H9 (cell line): ENCODE measurements at regions not wholly inside any gene's neighbourhood (a gene's known extent, or its start where the extent isn't known, plus 50 kb on each side); places are given as distances from the start of the nearest gene placed in this dataset.

Experiments used
- DNase-seq: peaks from one replicate; pipeline ENCODE4 v3.0.0-alpha.2; 2017
- H2AFZ ChIP-seq: one replicate; pipeline ENCODE4 v1.6.1; 2013; ENCODE audit warnings: mild to moderate bottlenecking, low read length, control low read depth, moderate library complexity
- H2AK5ac ChIP-seq: 2 replicates; pipeline ENCODE4 v1.6.1; 2013; ENCODE audit warnings: low read length, control low read depth, mixed read lengths; ENCODE audit not compliant: insufficient read length
- H2BK120ac ChIP-seq: one replicate; pipeline ENCODE4 v1.6.1; 2013; ENCODE audit warnings: low read depth, mild to moderate bottlenecking, low read length, control low read depth, inconsistent platforms; ENCODE audit not compliant: poor library complexity, severe bottlenecking
- H2BK12ac ChIP-seq: 2 replicates; pipeline ENCODE4 v1.6.1; 2013; ENCODE audit warnings: low read length, control low read depth, mixed read lengths, low read depth; ENCODE audit not compliant: insufficient read length
- H2BK15ac ChIP-seq: 2 replicates; pipeline ENCODE4 v1.6.1; 2013; ENCODE audit warnings: low read depth, low read length, control low read depth
- H2BK20ac ChIP-seq: one replicate; pipeline ENCODE4 v1.6.1; 2013; ENCODE audit warnings: low read depth, mild to moderate bottlenecking, low read length, control low read depth, inconsistent platforms; ENCODE audit not compliant: poor library complexity, severe bottlenecking
- H2BK5ac ChIP-seq: 2 replicates; pipeline ENCODE4 v1.6.1; 2013; ENCODE audit warnings: low read length, control low read depth, mixed read lengths; ENCODE audit not compliant: insufficient read length
- H3K14ac ChIP-seq: 2 replicates; pipeline ENCODE4 v1.6.1; 2013; ENCODE audit warnings: low read length, control low read depth; ENCODE audit not compliant: insufficient read depth
- H3K18ac ChIP-seq: 2 replicates; pipeline ENCODE4 v1.6.1; 2013; ENCODE audit warnings: low read depth, mild to moderate bottlenecking, mixed read lengths, low read length, control low read depth; ENCODE audit not compliant: insufficient read length
- H3K23ac ChIP-seq: 2 replicates; pipeline ENCODE4 v1.6.1; 2013; ENCODE audit warnings: low read length, control low read depth, mixed read lengths, low read depth; ENCODE audit not compliant: insufficient read length
- H3K23me2 ChIP-seq: 2 replicates; pipeline ENCODE4 v1.6.1; 2013; ENCODE audit warnings: low read depth, mild to moderate bottlenecking, mixed read lengths, low read length, control low read depth; ENCODE audit not compliant: insufficient read length, poor library complexity, severe bottlenecking
- H3K27ac ChIP-seq: 2 replicates; pipeline ENCODE4 v1.5.1; 2013; ENCODE audit warnings: low read length, control low read depth, mixed read lengths, low read depth; ENCODE audit not compliant: insufficient read length
- H3K27me3 ChIP-seq: 2 replicates; pipeline ENCODE4 v1.6.1; 2013; ENCODE audit warnings: low read length, control low read depth, inconsistent platforms; ENCODE audit not compliant: insufficient read depth
- H3K4ac ChIP-seq: 2 replicates; pipeline ENCODE4 v1.6.1; 2013; ENCODE audit warnings: low read depth, mild to moderate bottlenecking, control low read depth, inconsistent platforms, low read length, moderate library complexity
- H3K4me1 ChIP-seq: 2 replicates; pipeline ENCODE4 v1.6.1; 2013; ENCODE audit warnings: low read length, control low read depth, inconsistent platforms; ENCODE audit not compliant: insufficient read depth
- H3K4me2 ChIP-seq: 2 replicates; pipeline ENCODE4 v1.6.1; 2013; ENCODE audit warnings: low read length, control low read depth, mixed read lengths; ENCODE audit not compliant: insufficient read length, insufficient read depth
- H3K56ac ChIP-seq: 2 replicates; pipeline ENCODE4 v1.6.1; 2013; ENCODE audit warnings: low read depth, mild to moderate bottlenecking, mixed read lengths, low read length, control low read depth; ENCODE audit not compliant: insufficient read length
- H3K79me1 ChIP-seq: 2 replicates; pipeline ENCODE4 v1.6.1; 2013; ENCODE audit warnings: low read depth, mild to moderate bottlenecking, moderate library complexity, low read length, control low read depth, inconsistent platforms; ENCODE audit not compliant: insufficient read depth, poor library complexity, severe bottlenecking
- H3K79me2 ChIP-seq: 2 replicates; pipeline ENCODE4 v1.6.1; 2013; ENCODE audit warnings: low read length, control low read depth, inconsistent platforms; ENCODE audit not compliant: insufficient read depth
- H3K9ac ChIP-seq: 2 replicates; pipeline ENCODE4 v1.6.1; 2013; ENCODE audit warnings: low read length, control low read depth, mixed read lengths; ENCODE audit not compliant: insufficient read length; ENCODE audit errors: extremely low read depth
- H3K9me3 ChIP-seq: one replicate; pipeline ENCODE4 v1.6.1; 2013; ENCODE audit warnings: low read depth, low read length, inconsistent platforms; ENCODE audit not compliant: control insufficient read depth
- H3T11ph ChIP-seq: one replicate; pipeline ENCODE4 v1.6.1; 2013; ENCODE audit warnings: mild to moderate bottlenecking, low read length, control low read depth, inconsistent platforms
- H4K20me1 ChIP-seq: one replicate; pipeline ENCODE4 v1.6.1; 2013; ENCODE audit not compliant: control insufficient read depth, insufficient read length, insufficient read depth
- H4K5ac ChIP-seq: 2 replicates; pipeline ENCODE4 v1.6.1; 2013; ENCODE audit warnings: low read depth, mild to moderate bottlenecking, mixed read lengths, low read length, control low read depth; ENCODE audit not compliant: insufficient read length
- H4K8ac ChIP-seq: replicated peaks from 2 replicates; pipeline ENCODE4 v1.6.1; 2013; ENCODE audit warnings: low read length, control low read depth, mixed read lengths, low read depth; ENCODE audit not compliant: insufficient read length
- H4K91ac ChIP-seq: 2 replicates; pipeline ENCODE4 v1.6.1; 2013; ENCODE audit warnings: low read depth, mild to moderate bottlenecking, moderate library complexity, mixed read lengths, low read length, control low read depth; ENCODE audit not compliant: insufficient read length
- H3K27ac Mint-ChIP-seq, 3 experiments: 2 replicates in 2 of 3; 3 replicates in 1 of 3; pipeline ENCODE4 v1.8.0; 2020 to 2021; ENCODE audit warnings: mixed read lengths in 3 of 3, mild to moderate bottlenecking in 1 of 3, moderate library complexity in 1 of 3
- H3K27me3 Mint-ChIP-seq: 2 replicates; pipeline ENCODE4 v1.8.0; 2021; ENCODE audit warnings: low read depth, mild to moderate bottlenecking, moderate library complexity, mixed read lengths
- H3K36me3 Mint-ChIP-seq, 3 experiments: 2 replicates in 2 of 3; 3 replicates in 1 of 3; pipeline ENCODE4 v1.8.0; 2020 to 2021; ENCODE audit warnings: low read depth in 3 of 3, mixed read lengths in 3 of 3; ENCODE audit not compliant: insufficient read depth in 1 of 3
- H3K4me1 Mint-ChIP-seq, 2 experiments: 2 replicates each; pipeline ENCODE4 v1.8.0; 2020; ENCODE audit warnings: mixed read lengths in 2 of 2
- H3K4me3 Mint-ChIP-seq, 2 experiments: 2 replicates in 1 of 2; 3 replicates in 1 of 2; pipeline ENCODE4 v1.8.0; 2020 to 2021; ENCODE audit warnings: mild to moderate bottlenecking in 2 of 2, mixed read lengths in 2 of 2, moderate library complexity in 1 of 2
- H3K9me3 Mint-ChIP-seq, 2 experiments: 2 replicates in 1 of 2; 3 replicates in 1 of 2; pipeline ENCODE4 v1.8.0; 2020; ENCODE audit warnings: mild to moderate bottlenecking in 2 of 2, mixed read lengths in 2 of 2, moderate library complexity in 1 of 2
- TF ChIP-seq, protein P1 (sequence below): fragments of 200-600 bp; sonication (generic); conservative IDR thresholded peaks from 3 replicates; pipeline ENCODE4 v1.8.0; 2021; ENCODE audit warnings: antibody characterized with exemption, mild to moderate bottlenecking

DNA sequence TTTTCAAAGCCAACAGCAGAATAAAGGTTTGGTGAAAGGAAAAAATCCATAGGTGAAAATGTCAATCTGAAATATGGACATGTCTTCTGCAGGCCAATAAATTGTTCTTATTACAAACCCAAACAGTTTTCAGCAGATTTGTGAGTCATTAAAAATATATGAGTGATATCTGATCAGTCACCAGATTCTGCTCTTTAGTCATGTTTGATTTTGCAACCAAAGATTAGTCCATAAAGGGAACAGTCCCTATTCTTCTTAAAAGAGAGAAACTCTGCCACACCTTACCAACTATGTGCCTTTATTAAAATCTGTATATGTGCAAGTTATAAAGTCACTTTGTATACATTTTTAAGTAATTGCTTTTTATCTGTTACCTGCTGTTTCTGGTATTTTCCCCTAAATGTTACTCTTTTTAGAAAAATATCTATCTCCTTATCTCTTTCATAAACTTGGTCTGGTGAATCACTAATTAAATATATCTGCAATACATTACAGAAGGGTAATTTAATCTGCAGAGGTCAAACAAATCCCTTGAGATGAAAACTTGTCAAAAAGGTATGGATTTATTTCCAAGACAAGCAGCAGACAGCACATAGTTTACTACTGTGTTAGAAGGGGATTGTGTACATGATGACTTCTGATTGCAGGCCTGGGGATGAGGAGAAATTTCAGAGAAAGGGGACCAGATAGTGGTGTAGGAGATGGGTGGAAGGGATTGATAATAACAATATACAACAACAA, 322.9 kb upstream of the NWD2 start:
- Mint-ChIP-seq H3K9me3 (no peaks in the 10 kb centered on the region), H3K36me3 (no peaks in the 10 kb centered on the region), H3K27ac (no peak overlapping the region), H3K4me3 (no peak overlapping the region), H3K4me1 (peaks cover 6 to 12% of the 10 kb centered on the region in 2 experiments; a peak in 3 of 4 replicates), H3K27me3 (no peaks in the 10 kb centered on the region)
- Histone ChIP-seq H3K9ac (no peak overlapping the region), H3K9me3 (no peaks in the 10 kb centered on the region), H3K27me3 (no peaks in the 10 kb centered on the region), H2BK120ac (no peak overlapping the region), H2BK12ac (no peak overlapping the region), H3K56ac (no peak overlapping the region), H3K18ac (no peak overlapping the region), H3K14ac (no peak overlapping the region), H3K27ac (no peak overlapping the region), H2AFZ (no peak overlapping the region), H2BK20ac (no peak overlapping the region), H3K79me2 (no peaks in the 10 kb centered on the region), H3K4me1 (no peaks in the 10 kb centered on the region; the same call in 1 of the 2 replicates), H4K8ac (no peak overlapping the region), H2BK5ac (no peak overlapping the region), H2AK5ac (no peak overlapping the region), H3T11ph (no peak overlapping the region), H4K20me1 (no peaks in the 10 kb centered on the region), H3K4me2 (no peak overlapping the region), H3K79me1 (no peaks in the 10 kb centered on the region), H2BK15ac (no peak overlapping the region), H3K23ac (no peak overlapping the region), H4K91ac (no peak overlapping the region), H3K4ac (no peak overlapping the region), H4K5ac (no peak overlapping the region), H3K23me2 (no peaks in the 10 kb centered on the region)
- DNase-seq: no peak
- TF ChIP-seq, protein P1, sequence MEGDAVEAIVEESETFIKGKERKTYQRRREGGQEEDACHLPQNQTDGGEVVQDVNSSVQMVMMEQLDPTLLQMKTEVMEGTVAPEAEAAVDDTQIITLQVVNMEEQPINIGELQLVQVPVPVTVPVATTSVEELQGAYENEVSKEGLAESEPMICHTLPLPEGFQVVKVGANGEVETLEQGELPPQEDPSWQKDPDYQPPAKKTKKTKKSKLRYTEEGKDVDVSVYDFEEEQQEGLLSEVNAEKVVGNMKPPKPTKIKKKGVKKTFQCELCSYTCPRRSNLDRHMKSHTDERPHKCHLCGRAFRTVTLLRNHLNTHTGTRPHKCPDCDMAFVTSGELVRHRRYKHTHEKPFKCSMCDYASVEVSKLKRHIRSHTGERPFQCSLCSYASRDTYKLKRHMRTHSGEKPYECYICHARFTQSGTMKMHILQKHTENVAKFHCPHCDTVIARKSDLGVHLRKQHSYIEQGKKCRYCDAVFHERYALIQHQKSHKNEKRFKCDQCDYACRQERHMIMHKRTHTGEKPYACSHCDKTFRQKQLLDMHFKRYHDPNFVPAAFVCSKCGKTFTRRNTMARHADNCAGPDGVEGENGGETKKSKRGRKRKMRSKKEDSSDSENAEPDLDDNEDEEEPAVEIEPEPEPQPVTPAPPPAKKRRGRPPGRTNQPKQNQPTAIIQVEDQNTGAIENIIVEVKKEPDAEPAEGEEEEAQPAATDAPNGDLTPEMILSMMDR: no peak
